H9 (cell line): ENCODE measurements at regions not wholly inside any gene's neighbourhood (a gene's known extent, or its start where the extent isn't known, plus 50 kb on each side); places are given as distances from the start of the nearest gene placed in this dataset.

Experiments
- DNase-seq: peaks from one replicate; pipeline ENCODE4 v3.0.0-alpha.2; 2017
- H2AFZ ChIP-seq: one replicate; pipeline ENCODE4 v1.6.1; 2013; ENCODE audit warnings: mild to moderate bottlenecking, low read length, control low read depth, moderate library complexity
- H2AK5ac ChIP-seq: 2 replicates; pipeline ENCODE4 v1.6.1; 2013; ENCODE audit warnings: low read length, control low read depth, mixed read lengths; ENCODE audit not compliant: insufficient read length
- H2BK120ac ChIP-seq: one replicate; pipeline ENCODE4 v1.6.1; 2013; ENCODE audit warnings: low read depth, mild to moderate bottlenecking, low read length, control low read depth, inconsistent platforms; ENCODE audit not compliant: poor library complexity, severe bottlenecking
- H2BK12ac ChIP-seq: 2 replicates; pipeline ENCODE4 v1.6.1; 2013; ENCODE audit warnings: low read length, control low read depth, mixed read lengths, low read depth; ENCODE audit not compliant: insufficient read length
- H2BK15ac ChIP-seq: 2 replicates; pipeline ENCODE4 v1.6.1; 2013; ENCODE audit warnings: low read depth, low read length, control low read depth
- H2BK20ac ChIP-seq: one replicate; pipeline ENCODE4 v1.6.1; 2013; ENCODE audit warnings: low read depth, mild to moderate bottlenecking, low read length, control low read depth, inconsistent platforms; ENCODE audit not compliant: poor library complexity, severe bottlenecking
- H2BK5ac ChIP-seq: 2 replicates; pipeline ENCODE4 v1.6.1; 2013; ENCODE audit warnings: low read length, control low read depth, mixed read lengths; ENCODE audit not compliant: insufficient read length
- H3K14ac ChIP-seq: 2 replicates; pipeline ENCODE4 v1.6.1; 2013; ENCODE audit warnings: low read length, control low read depth; ENCODE audit not compliant: insufficient read depth
- H3K18ac ChIP-seq: 2 replicates; pipeline ENCODE4 v1.6.1; 2013; ENCODE audit warnings: low read depth, mild to moderate bottlenecking, mixed read lengths, low read length, control low read depth; ENCODE audit not compliant: insufficient read length
- H3K23ac ChIP-seq: 2 replicates; pipeline ENCODE4 v1.6.1; 2013; ENCODE audit warnings: low read length, control low read depth, mixed read lengths, low read depth; ENCODE audit not compliant: insufficient read length
- H3K23me2 ChIP-seq: 2 replicates; pipeline ENCODE4 v1.6.1; 2013; ENCODE audit warnings: low read depth, mild to moderate bottlenecking, mixed read lengths, low read length, control low read depth; ENCODE audit not compliant: insufficient read length, poor library complexity, severe bottlenecking
- H3K27ac ChIP-seq: 2 replicates; pipeline ENCODE4 v1.5.1; 2013; ENCODE audit warnings: low read length, control low read depth, mixed read lengths, low read depth; ENCODE audit not compliant: insufficient read length
- H3K27me3 ChIP-seq: 2 replicates; pipeline ENCODE4 v1.6.1; 2013; ENCODE audit warnings: low read length, control low read depth, inconsistent platforms; ENCODE audit not compliant: insufficient read depth
- H3K4ac ChIP-seq: 2 replicates; pipeline ENCODE4 v1.6.1; 2013; ENCODE audit warnings: low read depth, mild to moderate bottlenecking, control low read depth, inconsistent platforms, low read length, moderate library complexity
- H3K4me1 ChIP-seq: 2 replicates; pipeline ENCODE4 v1.6.1; 2013; ENCODE audit warnings: low read length, control low read depth, inconsistent platforms; ENCODE audit not compliant: insufficient read depth
- H3K4me2 ChIP-seq: 2 replicates; pipeline ENCODE4 v1.6.1; 2013; ENCODE audit warnings: low read length, control low read depth, mixed read lengths; ENCODE audit not compliant: insufficient read length, insufficient read depth
- H3K56ac ChIP-seq: 2 replicates; pipeline ENCODE4 v1.6.1; 2013; ENCODE audit warnings: low read depth, mild to moderate bottlenecking, mixed read lengths, low read length, control low read depth; ENCODE audit not compliant: insufficient read length
- H3K79me1 ChIP-seq: 2 replicates; pipeline ENCODE4 v1.6.1; 2013; ENCODE audit warnings: low read depth, mild to moderate bottlenecking, moderate library complexity, low read length, control low read depth, inconsistent platforms; ENCODE audit not compliant: insufficient read depth, poor library complexity, severe bottlenecking
- H3K79me2 ChIP-seq: 2 replicates; pipeline ENCODE4 v1.6.1; 2013; ENCODE audit warnings: low read length, control low read depth, inconsistent platforms; ENCODE audit not compliant: insufficient read depth
- H3K9ac ChIP-seq: 2 replicates; pipeline ENCODE4 v1.6.1; 2013; ENCODE audit warnings: low read length, control low read depth, mixed read lengths; ENCODE audit not compliant: insufficient read length; ENCODE audit errors: extremely low read depth
- H3K9me3 ChIP-seq: one replicate; pipeline ENCODE4 v1.6.1; 2013; ENCODE audit warnings: low read depth, low read length, inconsistent platforms; ENCODE audit not compliant: control insufficient read depth
- H3T11ph ChIP-seq: one replicate; pipeline ENCODE4 v1.6.1; 2013; ENCODE audit warnings: mild to moderate bottlenecking, low read length, control low read depth, inconsistent platforms
- H4K20me1 ChIP-seq: one replicate; pipeline ENCODE4 v1.6.1; 2013; ENCODE audit not compliant: control insufficient read depth, insufficient read length, insufficient read depth
- H4K5ac ChIP-seq: 2 replicates; pipeline ENCODE4 v1.6.1; 2013; ENCODE audit warnings: low read depth, mild to moderate bottlenecking, mixed read lengths, low read length, control low read depth; ENCODE audit not compliant: insufficient read length
- H4K8ac ChIP-seq: replicated peaks from 2 replicates; pipeline ENCODE4 v1.6.1; 2013; ENCODE audit warnings: low read length, control low read depth, mixed read lengths, low read depth; ENCODE audit not compliant: insufficient read length
- H4K91ac ChIP-seq: 2 replicates; pipeline ENCODE4 v1.6.1; 2013; ENCODE audit warnings: low read depth, mild to moderate bottlenecking, moderate library complexity, mixed read lengths, low read length, control low read depth; ENCODE audit not compliant: insufficient read length
- H3K27ac Mint-ChIP-seq, 3 experiments: 2 replicates in 2 of 3; 3 replicates in 1 of 3; pipeline ENCODE4 v1.8.0; 2020 to 2021; ENCODE audit warnings: mixed read lengths in 3 of 3, mild to moderate bottlenecking in 1 of 3, moderate library complexity in 1 of 3
- H3K27me3 Mint-ChIP-seq: 2 replicates; pipeline ENCODE4 v1.8.0; 2021; ENCODE audit warnings: low read depth, mild to moderate bottlenecking, moderate library complexity, mixed read lengths
- H3K36me3 Mint-ChIP-seq, 3 experiments: 2 replicates in 2 of 3; 3 replicates in 1 of 3; pipeline ENCODE4 v1.8.0; 2020 to 2021; ENCODE audit warnings: low read depth in 3 of 3, mixed read lengths in 3 of 3; ENCODE audit not compliant: insufficient read depth in 1 of 3
- H3K4me1 Mint-ChIP-seq, 2 experiments: 2 replicates each; pipeline ENCODE4 v1.8.0; 2020; ENCODE audit warnings: mixed read lengths in 2 of 2
- H3K4me3 Mint-ChIP-seq, 2 experiments: 2 replicates in 1 of 2; 3 replicates in 1 of 2; pipeline ENCODE4 v1.8.0; 2020 to 2021; ENCODE audit warnings: mild to moderate bottlenecking in 2 of 2, mixed read lengths in 2 of 2, moderate library complexity in 1 of 2
- H3K9me3 Mint-ChIP-seq, 2 experiments: 2 replicates in 1 of 2; 3 replicates in 1 of 2; pipeline ENCODE4 v1.8.0; 2020; ENCODE audit warnings: mild to moderate bottlenecking in 2 of 2, mixed read lengths in 2 of 2, moderate library complexity in 1 of 2
- CTCF ChIP-seq: fragments of 200-600 bp; sonication (generic); conservative IDR thresholded peaks from 3 replicates; pipeline ENCODE4 v1.8.0; 2021; ENCODE audit warnings: antibody characterized with exemption, mild to moderate bottlenecking
- WGBS: extraction: QIAGEN DNeasy Blood & Tissue Kit; methylation state at CpG from one replicate; pipeline ENCODE4 v1.1.7; 2013; ENCODE audit warnings: missing lambda C conversion rate, low lambda C conversion rate, mixed read lengths; ENCODE audit not compliant: insufficient read length; ENCODE audit errors: extremely low coverage; 5-methylcytosine and 5-hydroxymethylcytosine counted together

GRCh38 chr10:44435196-44435595 is 50.3 kb upstream of the CXCL12 start:
- Mint-ChIP-seq H3K4me3 (no peak overlapping the region), H3K9me3 (peaks cover 28 to 37% of the 10 kb centered on the region in 2 experiments), H3K27me3 (peaks cover 4% of the 10 kb centered on the region), H3K4me1 (no peaks in the 10 kb centered on the region), H3K27ac (no peak overlapping the region), H3K36me3 (peaks cover 8 to 16% (median 9%) of the 10 kb centered on the region in 3 experiments)
- H3K23ac ChIP-seq = no peak overlapping the region
- H3K79me1 ChIP-seq = no peaks in the 10 kb centered on the region
- no peak overlapping the region for H4K8ac ChIP-seq
- no peaks in the 10 kb centered on the region for H3K23me2 ChIP-seq
- no peaks in the 10 kb centered on the region for H4K20me1 ChIP-seq
- H4K91ac ChIP-seq = no peak overlapping the region
- H3K4ac ChIP-seq = no peak overlapping the region
- H3K4me1 ChIP-seq = no peaks in the 10 kb centered on the region
- no peak overlapping the region for H2BK20ac ChIP-seq
- DNase-seq = no peak
- no peak overlapping the region for H3K14ac ChIP-seq
- no peaks in the 10 kb centered on the region for H3K9me3 ChIP-seq
- H2BK12ac ChIP-seq = no peak overlapping the region
- no peak overlapping the region for H3K18ac ChIP-seq
- no peak overlapping the region for H4K5ac ChIP-seq
- no peak overlapping the region for H3T11ph ChIP-seq
- no peak overlapping the region for H2BK15ac ChIP-seq
- H3K4me2 ChIP-seq = no peak overlapping the region
- H2AFZ ChIP-seq = no peak overlapping the region
- TF ChIP-seq CTCF = no peak
- H3K9ac ChIP-seq = no peak overlapping the region
- H2AK5ac ChIP-seq = no peak overlapping the region
- no CpG with 5 or more reads among the region's 7 CpGs for WGBS
- H3K79me2 ChIP-seq = no peaks in the 10 kb centered on the region
- no peaks in the 10 kb centered on the region for H3K27me3 ChIP-seq
- no peak overlapping the region for H3K27ac ChIP-seq
- H3K56ac ChIP-seq = no peak overlapping the region
- H2BK5ac ChIP-seq = no peak overlapping the region
- H2BK120ac ChIP-seq = no peak overlapping the region
